ENCODE measurements at regions not wholly inside any gene's neighbourhood (a gene's known extent, or its start where the extent isn't known, plus 50 kb on each side); places are given as distances from the start of the nearest gene placed in this dataset.

GRCh38 chr6:44628347-44628746 is 240.8 kb downstream of the CDC5L start:
- Histone ChIP-seq H3K27ac (ENCODE audit: low read depth, low read length, poor library complexity, severe bottlenecking) (no peak overlapping the region), H3F3A (ENCODE audit: insufficient read depth, low read length) (no peaks in the 10 kb centered on the region), H3K9ac (ENCODE audit: low read length) (no peak overlapping the region), H3K36me3 (ENCODE audit: insufficient read depth, low read length) (no peaks in the 10 kb centered on the region), H3K4me3 (ENCODE audit: low read depth, low read length, poor library complexity, severe bottlenecking) (no peak overlapping the region), H3K4me1 (ENCODE audit: insufficient read depth, low read length, severe bottlenecking) (no peaks in the 10 kb centered on the region), H2AFZ (ENCODE audit: low read length) (no peak overlapping the region), H4K20me1 (ENCODE audit: insufficient read depth, low read length) (no peaks in the 10 kb centered on the region), H3K27me3 (ENCODE audit: insufficient read depth, low read length) (no peaks in the 10 kb centered on the region), H3K4me2 (ENCODE audit: low read length) (no peak overlapping the region), H3K9me3 (ENCODE audit: low read length) (no peaks in the 10 kb centered on the region), H3K79me2 (ENCODE audit: insufficient read depth, low read length) (no peaks in the 10 kb centered on the region), H3K9me2 (ENCODE audit: low read depth, low read length) (no peaks in the 10 kb centered on the region)
- TF ChIP-seq CTCF (IDR thresholded peaks at IDR 0.05; ENCODE audit: low read length) (no peak), EZH2 (IDR thresholded peaks at IDR 0.05; ENCODE audit: borderline replicate concordance, low read length) (no peak)

GRCh38 chr6:44629636-44630035 is 242.1 kb downstream of the CDC5L start:
- H3K4me1 ChIP-seq (ENCODE audit: insufficient read depth, low read length, severe bottlenecking), result no peaks in the 10 kb centered on the region
- no peaks in the 10 kb centered on the region for H3K9me2 ChIP-seq (ENCODE audit: low read depth, low read length)
- no peaks in the 10 kb centered on the region for H3K27me3 ChIP-seq (ENCODE audit: insufficient read depth, low read length)
- H3K9ac ChIP-seq (ENCODE audit: low read length), result no peak overlapping the region
- H2AFZ ChIP-seq (ENCODE audit: low read length), result no peak overlapping the region
- no peaks in the 10 kb centered on the region for H3K36me3 ChIP-seq (ENCODE audit: insufficient read depth, low read length)
- no peak overlapping the region for H3K27ac ChIP-seq (ENCODE audit: low read depth, low read length, poor library complexity, severe bottlenecking)
- H3K79me2 ChIP-seq (ENCODE audit: insufficient read depth, low read length), result no peaks in the 10 kb centered on the region
- no peaks in the 10 kb centered on the region for H3F3A ChIP-seq (ENCODE audit: insufficient read depth, low read length)
- H4K20me1 ChIP-seq (ENCODE audit: insufficient read depth, low read length), result no peaks in the 10 kb centered on the region
- no peak overlapping the region for H3K4me2 ChIP-seq (ENCODE audit: low read length)
- no peaks in the 10 kb centered on the region for H3K9me3 ChIP-seq (ENCODE audit: low read length)
- TF ChIP-seq EZH2 (IDR thresholded peaks at IDR 0.05; ENCODE audit: borderline replicate concordance, low read length), result no peak
- no peak for TF ChIP-seq CTCF (IDR thresholded peaks at IDR 0.05; ENCODE audit: low read length)
- no peak overlapping the region for H3K4me3 ChIP-seq (ENCODE audit: low read depth, low read length, poor library complexity, severe bottlenecking)

GRCh38 chr6:44630125-44631028 is 242.9 kb downstream of the CDC5L start:
- no peaks in the 10 kb centered on the region for H3K9me2 ChIP-seq (ENCODE audit: low read depth, low read length)
- no peak overlapping the region for H3K9ac ChIP-seq (ENCODE audit: low read length)
- no peaks in the 10 kb centered on the region for H3K79me2 ChIP-seq (ENCODE audit: insufficient read depth, low read length)
- H2AFZ ChIP-seq (ENCODE audit: low read length), result no peak overlapping the region
- H3K4me1 ChIP-seq (ENCODE audit: insufficient read depth, low read length, severe bottlenecking), result no peaks in the 10 kb centered on the region
- H3F3A ChIP-seq (ENCODE audit: insufficient read depth, low read length), result no peaks in the 10 kb centered on the region
- H3K9me3 ChIP-seq (ENCODE audit: low read length), result no peaks in the 10 kb centered on the region
- H3K4me3 ChIP-seq (ENCODE audit: low read depth, low read length, poor library complexity, severe bottlenecking), result no peak overlapping the region
- H3K27me3 ChIP-seq (ENCODE audit: insufficient read depth, low read length), result no peaks in the 10 kb centered on the region
- no peak overlapping the region for H3K27ac ChIP-seq (ENCODE audit: low read depth, low read length, poor library complexity, severe bottlenecking)
- TF ChIP-seq EZH2 (IDR thresholded peaks at IDR 0.05; ENCODE audit: borderline replicate concordance, low read length), result no peak
- peak; percentile 42; the same call in 1 of the 2 replicates for TF ChIP-seq CTCF (IDR thresholded peaks at IDR 0.05; ENCODE audit: low read length)
- H4K20me1 ChIP-seq (ENCODE audit: insufficient read depth, low read length), result no peaks in the 10 kb centered on the region
- H3K4me2 ChIP-seq (ENCODE audit: low read length), result no peak overlapping the region
- H3K36me3 ChIP-seq (ENCODE audit: insufficient read depth, low read length), result no peaks in the 10 kb centered on the region

All from OCI-LY1 (cell line).